H1 (cell line): ENCODE measurements at regions not wholly inside any gene's neighbourhood (a gene's known extent, or its start where the extent isn't known, plus 50 kb on each side); places are given as distances from the start of the nearest gene placed in this dataset.

Experiments used
- CTCF ChIA-PET: fragments of 300-600 bp; sonication (Branson Sonifier 250); formaldehyde crosslinking; loops from one replicate; lab custom pipeline; 2021; ENCODE audit not compliant: partially characterized antibody; lab: Charles Lee
- POLR2A ChIA-PET: fragments of 300-600 bp; sonication (Branson Sonifier 250); formaldehyde crosslinking; loops from one replicate; lab custom pipeline; 2021; ENCODE audit warnings: inconsistent platforms; ENCODE audit not compliant: partially characterized antibody; lab: Charles Lee
- DNase-seq, 2 experiments: peaks; one replicate each; pipeline versions ENCODE4 v3.0.0 to v3.0.0-alpha.2; 2010 to 2022; ENCODE audit warnings: low spot score in 2 of 2, low read depth in 1 of 2, mixed read lengths in 1 of 2
- FAIRE-seq: peaks from 2 replicates; lab custom pipeline; 2011; peaks lifted over from hg19 to GRCh38; lab: Jason Lieb, UNC
- H2AFZ ChIP-seq: 2 replicates; pipeline ENCODE4 v1.8.1; 2012; ENCODE audit warnings: low read length, inconsistent platforms
- H2AK5ac ChIP-seq: 2 replicates; pipeline ENCODE4 v1.6.1; 2013; ENCODE audit warnings: low read depth, low read length
- H2BK120ac ChIP-seq: replicated peaks from 2 replicates; pipeline ENCODE3; 2013; ENCODE audit warnings: low read depth, low read length, inconsistent platforms
- H2BK12ac ChIP-seq: 2 replicates; pipeline ENCODE4 v1.6.1; 2013; ENCODE audit warnings: low read depth, low read length
- H2BK15ac ChIP-seq: 2 replicates; pipeline ENCODE4 v1.6.1; 2013; ENCODE audit warnings: low read length
- H2BK20ac ChIP-seq: 2 replicates; pipeline ENCODE4 v1.6.1; 2013; ENCODE audit warnings: low read length
- H2BK5ac ChIP-seq: 2 replicates; pipeline ENCODE4 v1.6.1; 2013; ENCODE audit warnings: low read depth, low read length
- H3K14ac ChIP-seq: 2 replicates; pipeline ENCODE4 v1.6.1; 2013; ENCODE audit warnings: inconsistent platforms; ENCODE audit not compliant: insufficient read length
- H3K18ac ChIP-seq: 2 replicates; pipeline ENCODE4 v1.6.1; 2013; ENCODE audit warnings: low read length; ENCODE audit errors: extremely low read depth
- H3K23ac ChIP-seq: 2 replicates; pipeline ENCODE4 v1.6.1; 2013; ENCODE audit warnings: inconsistent platforms; ENCODE audit not compliant: insufficient read length
- H3K23me2 ChIP-seq: 2 replicates; pipeline ENCODE4 v1.6.1; 2013; ENCODE audit warnings: low read depth, low read length
- H3K27ac ChIP-seq: 2 replicates; pipeline ENCODE4 v1.6.1; 2011; ENCODE audit warnings: low read depth, low read length, inconsistent platforms
- H3K27me3 ChIP-seq, 4 experiments: replicated peaks in 1 of 4; 1 replicate in 1 of 4; 2 replicates in 3 of 4; pipeline versions ENCODE4 v1.6.1 to v1.8.1; 2011 to 2013; ENCODE audit warnings: low read length in 3 of 4, mild to moderate bottlenecking in 3 of 4, inconsistent platforms in 2 of 4, mixed read lengths in 2 of 4, moderate library complexity in 1 of 4; ENCODE audit not compliant: control insufficient read depth in 3 of 4, insufficient read depth in 3 of 4; ENCODE audit errors: extremely low read depth in 1 of 4
- H3K36me3 ChIP-seq, 4 experiments: 2 replicates each; pipeline versions ENCODE4 v1.6.1 to v1.8.1; 2011 to 2013; ENCODE audit warnings: mild to moderate bottlenecking in 4 of 4, low read length in 3 of 4, moderate library complexity in 2 of 4, control low read depth in 1 of 4, inconsistent platforms in 1 of 4; ENCODE audit not compliant: insufficient read depth in 4 of 4, control insufficient read depth in 2 of 4
- H3K4ac ChIP-seq: replicated peaks from 2 replicates; pipeline ENCODE3; 2013; ENCODE audit warnings: low read length, low read depth, mixed read lengths, inconsistent platforms; ENCODE audit not compliant: insufficient read length
- H3K4me1 ChIP-seq, 4 experiments: replicated peaks in 1 of 4; 1 replicate in 1 of 4; 2 replicates in 3 of 4; pipeline versions ENCODE4 v1.6.1 to v1.8.1; 2011 to 2013; ENCODE audit warnings: low read length in 3 of 4, inconsistent platforms in 2 of 4, mixed read lengths in 1 of 4; ENCODE audit not compliant: insufficient read depth in 4 of 4, control insufficient read depth in 3 of 4
- H3K4me2 ChIP-seq, 2 experiments: 2 replicates each; pipeline versions ENCODE4 v1.6.1 to v1.8.1; 2011 to 2013; ENCODE audit warnings: low read depth in 2 of 2, low read length in 2 of 2, control low read depth in 1 of 2, inconsistent platforms in 1 of 2, mild to moderate bottlenecking in 1 of 2; ENCODE audit not compliant: insufficient read depth in 1 of 2
- H3K4me3 ChIP-seq, 4 experiments: fragments of 200-600, 300-600 bp in 1 of 4; sonication (generic), shearing (Covaris generic), sonication (Bioruptor Twin) in 1 of 4; 2 replicates each; pipeline versions ENCODE4 v1.5.1 to v1.8.1; 2011 to 2016; ENCODE audit warnings: low read length in 4 of 4, low read depth in 3 of 4, control low read depth in 2 of 4, inconsistent platforms in 2 of 4, mild to moderate bottlenecking in 2 of 4, mixed read lengths in 1 of 4, moderate library complexity in 1 of 4; ENCODE audit not compliant: insufficient read depth in 2 of 4; ENCODE audit errors: extremely low read depth in 1 of 4
- H3K56ac ChIP-seq: replicated peaks from 2 replicates; pipeline ENCODE3; 2013; ENCODE audit warnings: low read depth, mild to moderate bottlenecking, mixed read lengths, low read length, inconsistent platforms; ENCODE audit not compliant: insufficient read length
- H3K79me1 ChIP-seq: 2 replicates; pipeline ENCODE4 v1.6.1; 2013; ENCODE audit warnings: low read depth, low read length, control low read depth
- H3K79me2 ChIP-seq, 2 experiments: 2 replicates each; pipeline versions ENCODE4 v1.6.1 to v1.8.1; 2012 to 2013; ENCODE audit warnings: low read length in 2 of 2, mild to moderate bottlenecking in 2 of 2, inconsistent platforms in 1 of 2; ENCODE audit not compliant: insufficient read depth in 2 of 2, control insufficient read depth in 1 of 2
- H3K9ac ChIP-seq, 4 experiments: replicated peaks in 1 of 4; 1 replicate in 1 of 4; 2 replicates in 3 of 4; pipeline versions ENCODE4 v1.6.1 to v1.8.1; 2011 to 2013; ENCODE audit warnings: low read depth in 3 of 4, low read length in 3 of 4, control low read depth in 2 of 4, mild to moderate bottlenecking in 2 of 4, moderate library complexity in 2 of 4, inconsistent platforms in 1 of 4; ENCODE audit errors: extremely low read depth in 1 of 4
- H3K9me3 ChIP-seq, 2 experiments: 2 replicates each; pipeline versions ENCODE4 v1.6.1 to v1.8.1; 2012 to 2013; ENCODE audit warnings: mild to moderate bottlenecking in 2 of 2, moderate library complexity in 2 of 2, control low read depth in 1 of 2, inconsistent platforms in 1 of 2, low read depth in 1 of 2, low read length in 1 of 2, mixed read lengths in 1 of 2; ENCODE audit not compliant: insufficient read depth in 2 of 2
- H4K20me1 ChIP-seq, 2 experiments: replicated peaks in 1 of 2; 2 replicates each; pipeline versions ENCODE3 to v1.8.1; 2011 to 2013; ENCODE audit warnings: inconsistent platforms in 2 of 2, low read length in 2 of 2, mild to moderate bottlenecking in 1 of 2; ENCODE audit not compliant: insufficient read depth in 2 of 2, control insufficient read depth in 1 of 2
- H4K5ac ChIP-seq: 2 replicates; pipeline ENCODE4 v1.6.1; 2013; ENCODE audit warnings: low read length, low read depth, mixed read lengths, inconsistent platforms; ENCODE audit not compliant: insufficient read length
- H4K8ac ChIP-seq: 2 replicates; pipeline ENCODE4 v1.8.0; 2013; ENCODE audit warnings: mild to moderate bottlenecking, moderate library complexity, low read length, inconsistent platforms; ENCODE audit not compliant: insufficient read depth; ENCODE audit errors: extremely low read depth
- H4K91ac ChIP-seq: replicated peaks from 2 replicates; pipeline ENCODE3; 2013; ENCODE audit warnings: low read length, mixed read lengths, inconsistent platforms; ENCODE audit not compliant: insufficient read length
- CHD2 ChIP-seq: IDR thresholded peaks from 2 replicates; pipeline ENCODE4 v1.6.1; 2012; ENCODE audit warnings: low read length, improper control_type of control experiment
- CREB1 ChIP-seq: IDR thresholded peaks from 2 replicates; pipeline ENCODE4 v1.6.1; 2012; ENCODE audit warnings: inconsistent platforms
- GTF2F1 ChIP-seq: IDR thresholded peaks from 2 replicates; pipeline ENCODE4 v1.6.1; 2012; ENCODE audit warnings: low read depth, low read length, improper control_type of control experiment, borderline replicate concordance
- JUN ChIP-seq: IDR thresholded peaks from 2 replicates; pipeline ENCODE4 v1.6.1; 2011; ENCODE audit warnings: low read depth, mild to moderate bottlenecking, improper control_type of control experiment, low read length
- KDM4A ChIP-seq: IDR thresholded peaks from one replicate; pipeline ENCODE4 v1.7.1; 2012; ENCODE audit warnings: low read depth, mild to moderate bottlenecking, moderate library complexity, low read length, inconsistent platforms; ENCODE audit not compliant: severe bottlenecking
- KDM5A ChIP-seq: fragments of 200-600 bp; IDR thresholded peaks from 2 replicates; pipeline ENCODE4 v1.7.1; 2012; ENCODE audit warnings: mild to moderate bottlenecking, low read length, inconsistent platforms, mixed read lengths
- MAFK ChIP-seq: IDR thresholded peaks from 2 replicates; pipeline ENCODE4 v1.6.1; 2012; ENCODE audit warnings: low read depth, mild to moderate bottlenecking, improper control_type of control experiment, low read length
- RBBP5 ChIP-seq: IDR thresholded peaks from 2 replicates; pipeline ENCODE4 v1.7.1; 2012; ENCODE audit warnings: low read depth, mild to moderate bottlenecking, inconsistent platforms, low read length, moderate library complexity, borderline replicate concordance
- TCF12 ChIP-seq: IDR thresholded peaks from 2 replicates; pipeline ENCODE4 v1.6.1; 2011; ENCODE audit warnings: low read depth, mild to moderate bottlenecking, low read length
- WGBS, 2 experiments: shearing (Covaris generic) in 1 of 2; methylation state at CpG; one replicate each; pipeline versions ENCODE4 v1.1.6 to v1.1.7; 2013 to 2015; ENCODE audit warnings: low lambda C conversion rate in 2 of 2, mixed read lengths in 2 of 2, inconsistent platforms in 1 of 2, low coverage in 1 of 2, missing lambda C conversion rate in 1 of 2; ENCODE audit not compliant: insufficient replicate concordance in 2 of 2, insufficient coverage in 1 of 2, insufficient read length in 1 of 2; ENCODE audit errors: extremely low coverage in 1 of 2, missing lambda C conversion rate in 1 of 2; 5-methylcytosine and 5-hydroxymethylcytosine counted together

- no peak overlapping the region for H2BK20ac ChIP-seq
- H4K5ac ChIP-seq: no peak overlapping the region
- H2BK5ac ChIP-seq: no peak overlapping the region
- no peak overlapping the region for H2BK12ac ChIP-seq
- no peak overlapping the region for H3K4me3 ChIP-seq
- H4K8ac ChIP-seq: no peak overlapping the region
- no peak overlapping the region for H3K23ac ChIP-seq
- no peak overlapping the region for H4K91ac ChIP-seq
- H3K9me3 ChIP-seq: peaks cover 44 to 100% of the 10 kb centered on the region in 2 experiments
- no peaks in the 10 kb centered on the region for H3K79me2 ChIP-seq
- H3K9ac ChIP-seq: no peak overlapping the region
- POLR2A ChIA-PET: no interaction called here
- CTCF ChIA-PET: no interaction called here
- H3K27ac ChIP-seq: no peak overlapping the region
- no peak overlapping the region for H3K14ac ChIP-seq
- no peaks in the 10 kb centered on the region for H3K4me1 ChIP-seq
- H3K23me2 ChIP-seq: no peaks in the 10 kb centered on the region
- no peaks in the 10 kb centered on the region for H3K27me3 ChIP-seq
- no peak overlapping the region for H2AFZ ChIP-seq
- DNase-seq (no peak), FAIRE-seq (no peak)
- no peak overlapping the region for H2AK5ac ChIP-seq
- H3K18ac ChIP-seq: no peak overlapping the region
- H3K4ac ChIP-seq: no peak overlapping the region
- no peaks in the 10 kb centered on the region for H4K20me1 ChIP-seq
- 91% methylated on average over 17 of the region's 22 CpGs; no CpG with 5 or more reads in 1 of the 2 experiments for WGBS, 2 experiments
- H3K56ac ChIP-seq: no peak overlapping the region
- H3K36me3 ChIP-seq: peaks cover 0 to 4% (median 0%) of the 10 kb centered on the region in 4 experiments; a peak in 1 of 8 replicates
- H3K79me1 ChIP-seq: no peaks in the 10 kb centered on the region
- no peak overlapping the region for H2BK120ac ChIP-seq
- no peak overlapping the region for H2BK15ac ChIP-seq
- no peak overlapping the region for H3K4me2 ChIP-seq
- TF ChIP-seq RBBP5 (no peak), CHD2 (no peak), GTF2F1 (no peak), KDM5A (no peak), CREB1 (no peak), KDM4A (no peak), TCF12 (no peak), JUN (no peak), MAFK (no peak)
Measured at GRCh38 chr12:34343345-34343744, 321.0 kb downstream of the ALG10 start.
